NK-92 treated with Interleukin-12 subunit alpha and Interleukin-12 subunit beta, amount 100 ng/mL, for 24 hours (cell line): ENCODE measurements at regions not wholly inside any gene's neighbourhood (a gene's known extent, or its start where the extent isn't known, plus 50 kb on each side); places are given as distances from the start of the nearest gene placed in this dataset.
"Not testable (repeated sequence)": the region's sequence is repeated elsewhere in the genome, so short reads cannot be mapped to it uniquely, and the experiment has no call there.

Experiments
- DNase-seq: peaks from one replicate; lab custom pipeline; 2025; lab: John Stamatoyannopoulos, UW

GRCh38 chr5:40347981-40348725 is 331.6 kb upstream of the PTGER4 start:
- DNase-seq = no peak

GRCh38 chr5:40346901-40347300 is 332.8 kb upstream of the PTGER4 start:
- no peak for DNase-seq

- not testable (repeated sequence) for DNase-seq
These were observed 341.3 kb upstream of the PTGER4 start for GRCh38 chr5:40338434-40338833.

- DNase-seq = no peak
These were observed 345.5 kb upstream of the PTGER4 start for GRCh38 chr5:40334242-40334635.

- DNase-seq = no peak
These were observed 346.1 kb upstream of the PTGER4 start for GRCh38 chr5:40333459-40334241.

- no peak for DNase-seq
These were observed 346.7 kb upstream of the PTGER4 start for GRCh38 chr5:40332970-40333369.

GRCh38 chr5:40331616-40332015 is 348.1 kb upstream of the PTGER4 start:
- no peak for DNase-seq

- no peak for DNase-seq
These were observed 358.2 kb upstream of the PTGER4 start for GRCh38 chr5:40321514-40321913.

GRCh38 chr5:40318395-40318794 is 361.3 kb upstream of the PTGER4 start:
- DNase-seq = no peak

- no peak for DNase-seq
These were observed 362.7 kb upstream of the PTGER4 start for GRCh38 chr5:40317023-40317422.

GRCh38 chr5:40315126-40315525 is 364.6 kb upstream of the PTGER4 start:
- no peak for DNase-seq

GRCh38 chr5:40314275-40314674 is 365.4 kb upstream of the PTGER4 start:
- DNase-seq = no peak

GRCh38 chr5:40312205-40312604 is 367.5 kb upstream of the PTGER4 start:
- DNase-seq = no peak

GRCh38 chr5:40309851-40310250 is 369.9 kb upstream of the PTGER4 start:
- DNase-seq = no peak

GRCh38 chr5:40308867-40309266 is 370.8 kb upstream of the PTGER4 start:
- DNase-seq = no peak

- no peak for DNase-seq
These were observed 371.8 kb upstream of the PTGER4 start for GRCh38 chr5:40307920-40308319.

- DNase-seq = no peak
These were observed 372.7 kb upstream of the PTGER4 start for GRCh38 chr5:40306869-40307487.

- DNase-seq = no peak
These were observed 387.7 kb upstream of the PTGER4 start for GRCh38 chr5:40292006-40292405.

GRCh38 chr5:40291338-40291737 is 388.4 kb upstream of the PTGER4 start:
- DNase-seq = no peak

- no peak for DNase-seq
These were observed 390.8 kb upstream of the PTGER4 start for GRCh38 chr5:40288800-40289485.

- no peak for DNase-seq
These were observed 394.9 kb upstream of the PTGER4 start for GRCh38 chr5:40284863-40285262.

- no peak for DNase-seq
These were observed 400.8 kb upstream of the PTGER4 start for GRCh38 chr5:40278881-40279280.
